Lower leg skin (tissue), 4 donors: ENCODE measurements at regions not wholly inside any gene's neighbourhood (a gene's known extent, or its start where the extent isn't known, plus 50 kb on each side); places are given as distances from the start of the nearest gene placed in this dataset.

Experiments used
- DNase-seq, 2 donors: peaks; one replicate each; pipeline ENCODE4 v3.0.0-alpha.2; 2019; ENCODE audit warnings: low spot score in 2 of 2
- H3K4me3 ChIP-seq: fragments of 200-600 bp; sonication (generic); 2 replicates; pipeline ENCODE4 v1.5.1; 2017; ENCODE audit warnings: mild to moderate bottlenecking, low read depth; ENCODE audit not compliant: poor library complexity, severe bottlenecking
- CTCF ChIP-seq, 3 donors: fragments of 450-650 bp; IDR thresholded peaks; one replicate each; pipeline ENCODE4 v1.5.1; 2016; ENCODE audit warnings: antibody characterized with exemption in 3 of 3, mild to moderate bottlenecking in 3 of 3, moderate library complexity in 2 of 3
- POLR2A ChIP-seq, 2 donors: fragments of 450-650 bp; IDR thresholded peaks; one replicate each; pipeline ENCODE4 v1.6.1; 2016 to 2017; ENCODE audit warnings: antibody characterized with exemption in 2 of 2, mild to moderate bottlenecking in 1 of 2, moderate library complexity in 1 of 2
- WGBS, 2 donors: methylation state at CpG; one replicate each; pipeline ENCODE4 v1.1.5; 2018; 5-methylcytosine and 5-hydroxymethylcytosine counted together
- intact Hi-C: fragments of 100-400 bp; cut with DNase I; formaldehyde crosslinking; loops from one replicate; pipeline ENCODE4 v1.15.0; 2023; ENCODE audit warnings: low total_unique reads

- intact Hi-C loops, result no loop called here
- H3K4me3 ChIP-seq, result no peak overlapping the region
- TF ChIP-seq POLR2A (IDR thresholded peaks at IDR 0.05), result no peak
- DNase-seq, result no peak
- 18 to 26% methylated on average over 3 of the region's 3 CpGs for WGBS, 2 donors
Observed at GRCh38 chr3:164752812-164753211, 325.5 kb downstream of the SI start.

GRCh38 chr3:164748626-164749025 lies 329.7 kb downstream of the SI start:
- DNase-seq, result no peak
- H3K4me3 ChIP-seq, result no peak overlapping the region
- intact Hi-C loops, result no loop called here
- TF ChIP-seq CTCF (IDR thresholded peaks at IDR 0.05) (no peak), POLR2A (IDR thresholded peaks at IDR 0.05) (no peak)

- intact Hi-C loops, result loop anchor here (5.0 kb wide), 1 partner anchor 1905 kb away; no protein-coding TSS in a partner anchor
- DNase-seq, result no peak
- H3K4me3 ChIP-seq, result no peak overlapping the region
- TF ChIP-seq CTCF (IDR thresholded peaks at IDR 0.05) (no peak), POLR2A (IDR thresholded peaks at IDR 0.05) (no peak)
- WGBS, 2 donors, result 87 to 91% methylated on average over 5 to 6 of the region's 6 CpGs
Observed at GRCh38 chr3:164741869-164742268, 336.4 kb downstream of the SI start.

GRCh38 chr3:164737174-164737573 lies 341.1 kb downstream of the SI start:
- TF ChIP-seq CTCF (IDR thresholded peaks at IDR 0.05), result no peak
- TF ChIP-seq POLR2A (IDR thresholded peaks at IDR 0.05), result no peak
- no peak overlapping the region for H3K4me3 ChIP-seq
- DNase-seq, result no peak
- intact Hi-C loops, result no loop called here
- 61 to 74% methylated on average over 1 of the region's 1 CpG for WGBS, 2 donors

- 97 to 100% methylated on average over 1 of the region's 1 CpG for WGBS, 2 donors
- H3K4me3 ChIP-seq, result no peak overlapping the region
- TF ChIP-seq CTCF (IDR thresholded peaks at IDR 0.05) (no peak), POLR2A (IDR thresholded peaks at IDR 0.05) (no peak)
- no peak for DNase-seq
- intact Hi-C loops, result no loop called here
Observed at GRCh38 chr3:164732166-164732565, 346.1 kb downstream of the SI start.

- 57 to 63% methylated on average over 6 of the region's 6 CpGs for WGBS, 2 donors
- no peak for DNase-seq
- TF ChIP-seq POLR2A (IDR thresholded peaks at IDR 0.05), result no peak
- TF ChIP-seq CTCF (IDR thresholded peaks at IDR 0.05), result no peak
- intact Hi-C loops, result no loop called here
- H3K4me3 ChIP-seq, result no peak overlapping the region
Observed at GRCh38 chr3:164730815-164731360, 347.4 kb downstream of the SI start.
